Right cardiac atrium (tissue), 5 donors: ENCODE measurements at regions not wholly inside any gene's neighbourhood (a gene's known extent, or its start where the extent isn't known, plus 50 kb on each side); places are given as distances from the start of the nearest gene placed in this dataset.
A peak's percentile ranks its signal among the peaks of the same experiment; 100 is the strongest.

ENCODE experiments used
- ATAC-seq, 2 donors: fragments of 200-7000 bp; cut with Tn5 transposase; one replicate each; pipeline versions ENCODE4 v1.8.0 to v1.9.1; 2020; ENCODE audit warnings: moderate library complexity in 2 of 2, mild to moderate bottlenecking in 1 of 2
- DNase-seq, 3 donors: peaks; one replicate each; pipeline ENCODE4 v3.0.0-alpha.2; 2020
- H3K27ac ChIP-seq: one replicate; pipeline ENCODE4 v1.5.1; 2013; ENCODE audit warnings: mild to moderate bottlenecking, low read length, control low read depth, moderate library complexity
- H3K27me3 ChIP-seq: one replicate; pipeline ENCODE4 v1.6.1; 2013; ENCODE audit not compliant: control insufficient read depth, insufficient read depth
- H3K4me1 ChIP-seq: one replicate; pipeline ENCODE4 v1.6.1; 2013; ENCODE audit warnings: low read length; ENCODE audit not compliant: control insufficient read depth, insufficient read depth
- H3K4me3 ChIP-seq: one replicate; pipeline ENCODE4 v1.5.1; 2013; ENCODE audit warnings: low read length, control low read depth
- H3K9me3 ChIP-seq: one replicate; pipeline ENCODE4 v1.6.1; 2013; ENCODE audit warnings: low read length; ENCODE audit not compliant: control insufficient read depth
- WGBS: extraction: QIAGEN DNeasy Blood & Tissue Kit; methylation state at CpG from one replicate; pipeline ENCODE4 v1.1.7; 2013; 5-methylcytosine and 5-hydroxymethylcytosine counted together
- intact Hi-C, 4 donors: fragments of 100-400 bp; cut with DNase I; formaldehyde crosslinking; loops; one replicate each; pipeline versions ENCODE4 v1.11.0 to v1.14.0; 2022 to 2023
- donor health status: healthy with polysubstance abuse.
- donor health status: DM: no; HTN: yes; CAD: no.
- donor health status: DM: no; HTN: no; CAD: no.
- donor health status: DM: no; HTN: yes; CAD: no; lungs with severe emphysema.
- donor health status: DM: yes; HTN: yes; CAD: no.

DNA sequence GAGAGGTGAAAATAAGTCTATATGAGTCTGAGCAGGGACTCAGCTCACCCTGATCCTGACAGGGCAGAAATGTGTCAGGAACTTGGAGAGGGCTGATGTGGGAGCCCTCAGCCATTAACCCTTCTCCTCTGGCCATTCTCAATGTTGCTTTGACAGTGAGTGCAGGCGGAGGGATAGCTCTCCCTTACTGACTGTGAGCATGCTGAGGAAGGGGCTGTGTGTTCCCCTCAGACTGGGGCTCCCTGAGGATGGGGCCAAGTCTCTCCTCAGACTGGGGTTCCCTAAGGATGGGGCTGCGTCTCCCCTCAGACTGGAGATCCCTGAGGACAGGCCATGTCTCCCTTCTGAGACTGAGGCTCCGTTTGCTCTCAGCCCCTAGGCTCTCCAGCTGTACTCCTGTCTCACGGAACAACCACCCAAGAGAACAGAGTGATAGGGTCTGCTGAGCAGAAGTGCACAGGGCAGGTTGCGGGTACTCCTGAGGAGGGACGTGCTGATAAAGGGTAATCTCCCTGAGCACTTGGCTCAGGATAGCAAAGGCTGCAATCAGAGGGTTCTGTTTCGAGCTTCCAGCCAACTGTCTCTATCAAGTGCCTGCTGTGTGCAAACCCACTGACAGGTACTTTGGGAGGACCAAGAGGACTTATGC lies 141.0 kb downstream of the MRPL14 start:
- 72% methylated on average over 7 of the region's 7 CpGs for WGBS
- Histone ChIP-seq H3K27me3 (no peaks in the 10 kb centered on the region), H3K4me3 (no peak overlapping the region), H3K9me3 (no peaks in the 10 kb centered on the region), H3K27ac (peak overlapping the region; percentile 9), H3K4me1 (peaks cover 10% of the 10 kb centered on the region)
- intact Hi-C loops: no loop called here
- no peak for ATAC-seq
- DNase-seq: no peak

GRCh38 chr6:43985329-43985728 lies 141.9 kb downstream of the MRPL14 start:
- WGBS: 92% methylated on average over 2 of the region's 2 CpGs

GRCh38 chr6:43984442-43985321 lies 142.6 kb downstream of the MRPL14 start:
- Histone ChIP-seq H3K4me1 (peaks cover 3% of the 10 kb centered on the region), H3K4me3 (no peak overlapping the region), H3K9me3 (no peaks in the 10 kb centered on the region), H3K27ac (no peak overlapping the region), H3K27me3 (no peaks in the 10 kb centered on the region)
- peak; percentile 16 to 44 for ATAC-seq
- intact Hi-C loops: no loop called here
- WGBS: 79% methylated on average over 16 of the region's 16 CpGs
- DNase-seq: peak in 1 of 3 donors; percentile 54

More at GRCh38 chr6:43985329-43985728, 141.9 kb downstream of the MRPL14 start:
- intact Hi-C loops: no loop called here
- no peak for DNase-seq
- Histone ChIP-seq H3K27me3 (no peaks in the 10 kb centered on the region), H3K9me3 (no peaks in the 10 kb centered on the region), H3K4me1 (peaks cover 3% of the 10 kb centered on the region), H3K27ac (no peak overlapping the region), H3K4me3 (no peak overlapping the region)
- no peak for ATAC-seq

DNA sequence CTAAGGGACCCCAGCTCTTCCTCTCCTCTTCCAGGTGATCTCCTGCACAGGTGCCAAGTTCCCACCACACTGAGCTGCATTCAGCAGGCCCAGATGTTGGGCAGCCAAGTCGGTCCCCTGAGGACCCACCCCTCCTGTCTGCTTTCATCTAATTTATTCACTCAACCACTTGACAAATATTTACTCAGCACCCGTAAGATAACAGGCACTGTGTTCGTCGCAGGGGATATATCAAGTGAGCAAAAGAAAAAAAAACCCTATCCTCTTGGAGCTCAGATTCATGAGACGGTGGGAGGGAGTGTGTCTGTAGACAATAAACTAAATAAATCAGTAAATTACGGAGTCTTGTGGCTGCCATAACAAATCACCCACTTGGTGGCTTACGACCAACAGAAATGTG lies 143.6 kb downstream of the MRPL14 start:
- Histone ChIP-seq H3K27ac (no peak overlapping the region), H3K4me3 (no peak overlapping the region)
- 59% methylated on average over 7 of the region's 7 CpGs for WGBS

GRCh38 chr6:43983191-43983590 lies 144.1 kb downstream of the MRPL14 start:
- H3K4me3 ChIP-seq: no peak overlapping the region
- no peaks in the 10 kb centered on the region for H3K27me3 ChIP-seq
- no peak for DNase-seq
- H3K4me1 ChIP-seq: peaks cover 3% of the 10 kb centered on the region
- intact Hi-C loops: no loop called here
- WGBS: 50% methylated on average over 2 of the region's 2 CpGs
- no peaks in the 10 kb centered on the region for H3K9me3 ChIP-seq
- H3K27ac ChIP-seq: no peak overlapping the region
- ATAC-seq: no peak

More for the DNA sequence above, 143.6 kb downstream of the MRPL14 start:
- intact Hi-C loops: no loop called here
- ATAC-seq (no peak), DNase-seq (no peak)
- H3K27me3 ChIP-seq: no peaks in the 10 kb centered on the region
- no peaks in the 10 kb centered on the region for H3K9me3 ChIP-seq
- H3K4me1 ChIP-seq: peaks cover 3% of the 10 kb centered on the region

DNA sequence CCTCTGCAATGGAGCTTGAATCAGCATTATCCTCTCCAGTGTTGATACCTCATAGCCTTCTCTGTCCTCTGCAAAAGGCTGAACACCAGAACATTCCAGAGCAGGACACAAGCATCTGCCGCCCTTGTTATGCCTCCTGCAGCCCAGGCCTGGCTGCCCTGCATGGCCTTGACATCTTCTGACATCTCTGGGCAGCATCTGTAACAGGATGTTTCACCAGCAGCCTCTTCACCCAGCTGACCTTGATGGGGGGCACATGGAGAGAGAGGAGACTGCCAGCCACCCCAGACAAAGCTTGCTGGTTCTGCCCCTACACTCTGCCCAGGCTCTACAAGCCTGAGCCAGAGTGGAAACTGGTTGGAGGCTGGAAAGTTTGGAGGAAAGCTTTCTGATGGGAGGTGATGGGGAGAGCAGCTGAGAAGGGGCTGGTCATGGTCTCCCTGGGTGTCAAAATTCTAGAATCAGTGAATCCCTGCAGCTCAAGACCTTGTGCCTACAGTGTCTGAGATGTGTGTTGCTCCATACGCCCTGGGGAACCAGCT lies 145.1 kb downstream of the MRPL14 start:
- WGBS: 48% methylated on average over 2 of the region's 2 CpGs

GRCh38 chr6:43981363-43981990 lies 145.8 kb downstream of the MRPL14 start:
- WGBS: 93% methylated on average over 4 of the region's 4 CpGs
- Histone ChIP-seq H3K27ac (no peak overlapping the region), H3K27me3 (no peaks in the 10 kb centered on the region), H3K4me1 (peaks cover 3% of the 10 kb centered on the region), H3K4me3 (no peak overlapping the region), H3K9me3 (no peaks in the 10 kb centered on the region)
- no peak for ATAC-seq
- DNase-seq: no peak
- intact Hi-C loops: no loop called here

More for the DNA sequence above, 145.1 kb downstream of the MRPL14 start:
- Histone ChIP-seq H3K4me1 (peaks cover 3% of the 10 kb centered on the region), H3K27ac (no peak overlapping the region), H3K27me3 (no peaks in the 10 kb centered on the region), H3K4me3 (no peak overlapping the region), H3K9me3 (no peaks in the 10 kb centered on the region)
- no peak for ATAC-seq
- DNase-seq: no peak
- intact Hi-C loops: no loop called here

GRCh38 chr6:43980004-43980795 lies 147.1 kb downstream of the MRPL14 start:
- no peak overlapping the region for H3K27ac ChIP-seq
- peak in 1 of 2 donors; percentile 25 for ATAC-seq
- intact Hi-C loops: no loop called here
- H3K4me1 ChIP-seq: no peaks in the 10 kb centered on the region
- H3K27me3 ChIP-seq: no peaks in the 10 kb centered on the region
- no peak overlapping the region for H3K4me3 ChIP-seq
- no peaks in the 10 kb centered on the region for H3K9me3 ChIP-seq
- WGBS: 77% methylated on average over 12 of the region's 12 CpGs
- DNase-seq: peak in 2 of 3 donors; percentile 66 to 70

DNA sequence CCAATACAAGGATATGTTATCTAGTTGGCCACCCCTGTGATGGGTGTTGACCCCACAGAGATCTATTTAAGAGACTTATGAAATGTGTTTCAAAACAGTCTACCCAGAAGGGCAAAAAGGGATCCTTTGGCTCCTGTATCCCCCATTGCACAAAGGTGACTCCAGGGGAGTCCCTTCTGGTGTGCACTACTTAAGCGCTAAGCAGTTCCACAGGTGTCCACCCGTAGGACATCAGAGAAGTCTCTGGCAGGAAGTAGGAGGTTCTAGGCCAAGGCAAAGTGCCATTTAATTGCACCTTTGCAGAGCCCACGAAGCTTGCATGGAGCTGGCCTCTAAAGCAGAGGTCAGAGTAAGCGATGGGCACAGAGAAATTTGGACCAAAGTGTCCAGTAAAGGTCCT lies 147.7 kb downstream of the MRPL14 start:
- no peak for ATAC-seq
- intact Hi-C loops: no loop called here
- Histone ChIP-seq H3K9me3 (no peaks in the 10 kb centered on the region), H3K27ac (no peak overlapping the region), H3K4me1 (no peaks in the 10 kb centered on the region), H3K4me3 (no peak overlapping the region), H3K27me3 (no peaks in the 10 kb centered on the region)
- WGBS: 81% methylated on average over 4 of the region's 4 CpGs
- DNase-seq: no peak

- DNase-seq (no peak), ATAC-seq (no peak)
- H3K4me1 ChIP-seq: no peaks in the 10 kb centered on the region
- no peak overlapping the region for H3K4me3 ChIP-seq
- 81% methylated on average over 13 of the region's 13 CpGs for WGBS
- H3K9me3 ChIP-seq: no peaks in the 10 kb centered on the region
- no peak overlapping the region for H3K27ac ChIP-seq
- H3K27me3 ChIP-seq: no peaks in the 10 kb centered on the region
- intact Hi-C loops: no loop called here
These were observed 148.5 kb downstream of the MRPL14 start for GRCh38 chr6:43978473-43979346.
